Esophagus muscularis mucosa (tissue), 4 donors: ENCODE measurements at regions not wholly inside any gene's neighbourhood (a gene's known extent, or its start where the extent isn't known, plus 50 kb on each side); places are given as distances from the start of the nearest gene placed in this dataset.

ENCODE experiments used
- CTCF ChIP-seq, 3 experiments: fragments of 200-600 bp in 2 of 3; fragments of 450-650 bp in 1 of 3; sonication (generic) in 2 of 3; IDR thresholded peaks; one replicate each; pipeline ENCODE4 v1.5.1; 2017 to 2019; ENCODE audit warnings: antibody characterized with exemption in 3 of 3, mild to moderate bottlenecking in 2 of 3, moderate library complexity in 1 of 3
- EP300 ChIP-seq: sonication (generic); formaldehyde crosslinking; IDR thresholded peaks from one replicate; pipeline ENCODE4 v1.6.1; 2017; ENCODE audit warnings: antibody characterized with exemption
- POLR2A ChIP-seq: fragments of 450-650 bp; IDR thresholded peaks from one replicate; pipeline ENCODE4 v1.6.1; 2017; ENCODE audit warnings: antibody characterized with exemption, moderate library complexity, mild to moderate bottlenecking, low read depth

- TF ChIP-seq EP300 (no peak), CTCF (IDR thresholded peaks at IDR 0.05) (no peak), POLR2A (no peak)
These were observed 66.0 kb upstream of the SPRED2 start for GRCh38 chr2:65498396-65498795.
